ENCODE measurements at regions not wholly inside any gene's neighbourhood (a gene's known extent, or its start where the extent isn't known, plus 50 kb on each side); places are given as distances from the start of the nearest gene placed in this dataset.

- Mint-ChIP-seq H3K4me1 (no peaks in the 10 kb centered on the region), H3K27me3 (ENCODE audit: insufficient read depth) (no peaks in the 10 kb centered on the region), H3K4me3 (no peak overlapping the region), H3K36me3 (ENCODE audit: low read depth) (no peaks in the 10 kb centered on the region), H3K27ac (no peak overlapping the region), H3K9me3 (peaks cover 1% of the 10 kb centered on the region)
- Histone ChIP-seq H3K27me3 (ENCODE audit: control insufficient read depth, insufficient read depth, low read length, poor library complexity, severe bottlenecking) (no peaks in the 10 kb centered on the region), H3K9ac (ENCODE audit: extremely low read depth, low read length, poor library complexity, severe bottlenecking) (no peak overlapping the region), H3K9me3 (ENCODE audit: control insufficient read depth, low read length) (no peaks in the 10 kb centered on the region), H3K27ac (ENCODE audit: low read depth, low read length) (no peak overlapping the region), H3K36me3 (ENCODE audit: control insufficient read depth, insufficient read depth, low read length) (no peaks in the 10 kb centered on the region), H3K4me1 (ENCODE audit: control insufficient read depth, insufficient read depth, low read length) (no peaks in the 10 kb centered on the region), H3K4me3 (ENCODE audit: low read length) (no peak overlapping the region)
- DNase-seq: no peak
- 89 to 93% methylated on average over 4 of the region's 4 CpGs for WGBS, 2 experiments (ENCODE audit: insufficient coverage in 1 of 2, insufficient read length in 1 of 2)
- TF ChIP-seq CTCF (conservative IDR thresholded peaks at IDR 0.05): no peak
Measured at GRCh38 chr7:9407816-9408215, 974.4 kb downstream of the NXPH1 start.

- no peak overlapping the region for H3K27ac Mint-ChIP-seq
- peaks cover 36% of the 10 kb centered on the region for H3K9me3 Mint-ChIP-seq
Measured at GRCh38 chr7:9453521-9453920, 1020.1 kb downstream of the NXPH1 start.

GRCh38 chr7:9488555-9488954 is 1055.1 kb downstream of the NXPH1 start:
- Mint-ChIP-seq H3K4me1 (peaks cover 12% of the 10 kb centered on the region), H3K27me3 (ENCODE audit: insufficient read depth) (no peaks in the 10 kb centered on the region), H3K4me3 (no peak overlapping the region), H3K27ac (no peak overlapping the region), H3K36me3 (ENCODE audit: low read depth) (peaks cover 7% of the 10 kb centered on the region), H3K9me3 (peaks cover 22% of the 10 kb centered on the region)
- peaks cover 14% of the 10 kb centered on the region for H3K9me3 ChIP-seq (ENCODE audit: control insufficient read depth, low read length)
- no peak overlapping the region for H3K4me3 ChIP-seq (ENCODE audit: low read length)
- TF ChIP-seq CTCF (conservative IDR thresholded peaks at IDR 0.05): no peak
- H3K27me3 ChIP-seq (ENCODE audit: control insufficient read depth, insufficient read depth, low read length, poor library complexity, severe bottlenecking): no peaks in the 10 kb centered on the region
- H3K9ac ChIP-seq (ENCODE audit: extremely low read depth, low read length, poor library complexity, severe bottlenecking): no peak overlapping the region
- no peak for DNase-seq
- no peaks in the 10 kb centered on the region for H3K36me3 ChIP-seq (ENCODE audit: control insufficient read depth, insufficient read depth, low read length)
- no peaks in the 10 kb centered on the region for H3K4me1 ChIP-seq (ENCODE audit: control insufficient read depth, insufficient read depth, low read length)
- no peak overlapping the region for H3K27ac ChIP-seq (ENCODE audit: low read depth, low read length)

More at GRCh38 chr7:9453521-9453920, 1020.1 kb downstream of the NXPH1 start:
- H3K4me3 ChIP-seq (ENCODE audit: low read length): no peak overlapping the region
- H3K9ac ChIP-seq (ENCODE audit: extremely low read depth, low read length, poor library complexity, severe bottlenecking): no peak overlapping the region
- no peak overlapping the region for H3K4me3 Mint-ChIP-seq
- peaks cover 14% of the 10 kb centered on the region for H3K36me3 Mint-ChIP-seq (ENCODE audit: low read depth)
- H3K27me3 Mint-ChIP-seq (ENCODE audit: insufficient read depth): no peaks in the 10 kb centered on the region
- H3K36me3 ChIP-seq (ENCODE audit: control insufficient read depth, insufficient read depth, low read length): no peaks in the 10 kb centered on the region
- DNase-seq: no peak
- H3K27ac ChIP-seq (ENCODE audit: low read depth, low read length): no peak overlapping the region
- TF ChIP-seq CTCF (conservative IDR thresholded peaks at IDR 0.05): no peak
- H3K27me3 ChIP-seq (ENCODE audit: control insufficient read depth, insufficient read depth, low read length, poor library complexity, severe bottlenecking): no peaks in the 10 kb centered on the region
- H3K4me1 Mint-ChIP-seq: no peaks in the 10 kb centered on the region
- peaks cover 13% of the 10 kb centered on the region for H3K9me3 ChIP-seq (ENCODE audit: control insufficient read depth, low read length)
- no peaks in the 10 kb centered on the region for H3K4me1 ChIP-seq (ENCODE audit: control insufficient read depth, insufficient read depth, low read length)
- WGBS, 2 experiments (ENCODE audit: insufficient coverage in 1 of 2, insufficient read length in 1 of 2): 92% methylated on average over 4 of the region's 4 CpGs
